Liver (tissue), 8 donors: ENCODE measurements at regions not wholly inside any gene's neighbourhood (a gene's known extent, or its start where the extent isn't known, plus 50 kb on each side); places are given as distances from the start of the nearest gene placed in this dataset.

Experiments used
- DNase-seq: peaks from one replicate; pipeline ENCODE4 v3.0.0-alpha.2; 2017; ENCODE audit warnings: low spot score
- H3K27ac ChIP-seq, 2 donors: one replicate each; pipeline ENCODE4 v1.7.0; 2013; ENCODE audit warnings: inconsistent platforms in 2 of 2, low read length in 2 of 2, control low read depth in 1 of 2, low read depth in 1 of 2, mild to moderate bottlenecking in 1 of 2
- H3K27me3 ChIP-seq, 4 donors: one replicate each; pipeline versions ENCODE4 v1.6.1 to v1.7.0; 2013; ENCODE audit warnings: low read length in 3 of 4, inconsistent platforms in 1 of 4, mild to moderate bottlenecking in 1 of 4, moderate library complexity in 1 of 4; ENCODE audit not compliant: control insufficient read depth in 4 of 4, insufficient read depth in 4 of 4
- H3K36me3 ChIP-seq, 4 donors: one replicate each; pipeline versions ENCODE4 v1.6.1 to v1.7.0; 2013; ENCODE audit warnings: low read length in 3 of 4, mild to moderate bottlenecking in 3 of 4, low read depth in 1 of 4, moderate library complexity in 1 of 4; ENCODE audit not compliant: control insufficient read depth in 4 of 4, insufficient read depth in 3 of 4
- H3K4me1 ChIP-seq, 4 donors: one replicate each; pipeline versions ENCODE4 v1.6.1 to v1.7.0; 2013; ENCODE audit warnings: low read length in 3 of 4, mild to moderate bottlenecking in 3 of 4, moderate library complexity in 1 of 4; ENCODE audit not compliant: control insufficient read depth in 4 of 4, insufficient read depth in 4 of 4
- H3K4me3 ChIP-seq, 3 donors: one replicate each; pipeline versions ENCODE4 v1.6.1 to v1.7.0; 2013; ENCODE audit warnings: low read length in 3 of 3, control low read depth in 1 of 3, low read depth in 1 of 3, mild to moderate bottlenecking in 1 of 3
- H3K9ac ChIP-seq, 2 donors: one replicate each; pipeline ENCODE4 v1.7.0; 2013; ENCODE audit warnings: low read length in 2 of 2, mild to moderate bottlenecking in 2 of 2, moderate library complexity in 2 of 2, control low read depth in 1 of 2, low read depth in 1 of 2
- H3K9me3 ChIP-seq, 4 donors: one replicate each; pipeline versions ENCODE4 v1.6.1 to v1.7.0; 2013; ENCODE audit warnings: low read length in 3 of 4; ENCODE audit not compliant: control insufficient read depth in 4 of 4
- ATF3 ChIP-seq: IDR thresholded peaks from 2 replicates; pipeline ENCODE4 v1.6.1; 2016; ENCODE audit warnings: antibody characterized with exemption
- CTCF ChIP-seq: fragments of 150-350 bp; IDR thresholded peaks from 2 replicates; pipeline ENCODE4 v1.5.1; 2017; ENCODE audit warnings: improper control_type of control experiment, low read depth, low read length; ENCODE audit not compliant: missing input control
- FOXA2 ChIP-seq: IDR thresholded peaks from 2 replicates; pipeline ENCODE4 v1.6.1; 2016; ENCODE audit warnings: antibody characterized with exemption
- GABPA ChIP-seq, 2 donors: IDR thresholded peaks in 1 of 2; conservative IDR thresholded peaks in 1 of 2; 2 replicates each; pipeline ENCODE4 v1.6.1; 2016; ENCODE audit warnings: antibody characterized with exemption in 2 of 2, mild to moderate bottlenecking in 1 of 2, moderate library complexity in 1 of 2
- HNF4A ChIP-seq, 2 donors: conservative IDR thresholded peaks; 2 replicates each; pipeline ENCODE4 v1.6.1; 2016; ENCODE audit warnings: antibody characterized with exemption in 2 of 2, mild to moderate bottlenecking in 2 of 2
- HNF4G ChIP-seq: IDR thresholded peaks from 2 replicates; pipeline ENCODE4 v1.6.1; 2016; ENCODE audit warnings: antibody characterized with exemption
- JUND ChIP-seq, 2 donors: IDR thresholded peaks; 2 replicates each; pipeline ENCODE4 v1.6.1; 2016; ENCODE audit warnings: antibody characterized with exemption in 2 of 2
- REST ChIP-seq: IDR thresholded peaks from 2 replicates; pipeline ENCODE4 v1.6.1; 2016; ENCODE audit warnings: antibody characterized with exemption, mild to moderate bottlenecking
- RXRA ChIP-seq, 2 donors: IDR thresholded peaks; 2 replicates each; pipeline ENCODE4 v1.6.1; 2017 to 2018; ENCODE audit warnings: antibody characterized with exemption in 2 of 2, mild to moderate bottlenecking in 1 of 2
- SP1 ChIP-seq: IDR thresholded peaks from 2 replicates; pipeline ENCODE4 v1.6.1; 2018; ENCODE audit warnings: antibody characterized with exemption, mild to moderate bottlenecking
- ZBTB33 ChIP-seq: IDR thresholded peaks from 2 replicates; pipeline ENCODE4 v1.6.1; 2016; ENCODE audit warnings: antibody characterized with exemption
- WGBS: extraction: QIAGEN DNeasy Blood & Tissue Kit; methylation state at CpG from one replicate; pipeline ENCODE4 v1.1.7; 2013; 5-methylcytosine and 5-hydroxymethylcytosine counted together
- donor health status: healthy.
- donor health status: healthy.
- donor health status: healthy.
- donor health status: healthy.
- donor health status: healthy.

GRCh38 chr9:96062854-96063253 lies 187.4 kb downstream of the ERCC6L2 start:
- no peak for TF ChIP-seq SP1
- TF ChIP-seq REST = no peak
- no peak for TF ChIP-seq HNF4A (conservative IDR thresholded peaks at IDR 0.05)
- TF ChIP-seq JUND (IDR thresholded peaks at IDR 0.05) = no peak
- TF ChIP-seq CTCF = no peak
- H3K36me3 ChIP-seq = no peaks in the 10 kb centered on the region
- H3K27me3 ChIP-seq = no peaks in the 10 kb centered on the region
- peaks cover 0 to 9% (median 6%) of the 10 kb centered on the region in 4 donors for H3K4me1 ChIP-seq
- H3K9ac ChIP-seq = no peak overlapping the region
- no peak overlapping the region for H3K4me3 ChIP-seq
- no peak overlapping the region for H3K27ac ChIP-seq
- WGBS = 90% methylated on average over 3 of the region's 3 CpGs
- DNase-seq = no peak
- no peaks in the 10 kb centered on the region for H3K9me3 ChIP-seq

- WGBS = 70% methylated on average over 4 of the region's 4 CpGs
- no peak overlapping the region for H3K27ac ChIP-seq
- H3K36me3 ChIP-seq = no peaks in the 10 kb centered on the region
- TF ChIP-seq GABPA (IDR thresholded peaks at IDR 0.05 in 1 of 2, conservative IDR thresholded peaks at IDR 0.05 in 1 of 2) = no peak
- no peak for TF ChIP-seq RXRA (IDR thresholded peaks at IDR 0.05)
- TF ChIP-seq HNF4G = no peak
- no peak for TF ChIP-seq ATF3
- TF ChIP-seq FOXA2 = no peak
- no peak for TF ChIP-seq ZBTB33
- DNase-seq = no peak
- no peak overlapping the region for H3K9ac ChIP-seq
- H3K27me3 ChIP-seq = no peaks in the 10 kb centered on the region
- no peaks in the 10 kb centered on the region for H3K9me3 ChIP-seq
- H3K4me1 ChIP-seq = peaks cover 0 to 4% (median under 1%) of the 10 kb centered on the region in 4 donors
- H3K4me3 ChIP-seq = no peak overlapping the region
These were observed 186.5 kb downstream of the ERCC6L2 start for GRCh38 chr9:96062031-96062430.
